H1 (cell line): ENCODE measurements at regions not wholly inside any gene's neighbourhood (a gene's known extent, or its start where the extent isn't known, plus 50 kb on each side); places are given as distances from the start of the nearest gene placed in this dataset.

Source experiments
- CTCF ChIA-PET: fragments of 300-600 bp; sonication (Branson Sonifier 250); formaldehyde crosslinking; loops from one replicate; lab custom pipeline; 2021; ENCODE audit not compliant: partially characterized antibody; lab: Charles Lee
- POLR2A ChIA-PET: fragments of 300-600 bp; sonication (Branson Sonifier 250); formaldehyde crosslinking; loops from one replicate; lab custom pipeline; 2021; ENCODE audit warnings: inconsistent platforms; ENCODE audit not compliant: partially characterized antibody; lab: Charles Lee
- DNase-seq, 2 experiments: peaks; one replicate each; pipeline versions ENCODE4 v3.0.0 to v3.0.0-alpha.2; 2010 to 2022; ENCODE audit warnings: low spot score in 2 of 2, low read depth in 1 of 2, mixed read lengths in 1 of 2
- FAIRE-seq: peaks from 2 replicates; lab custom pipeline; 2011; peaks lifted over from hg19 to GRCh38; lab: Jason Lieb, UNC
- H2AFZ ChIP-seq: 2 replicates; pipeline ENCODE4 v1.8.1; 2012; ENCODE audit warnings: low read length, inconsistent platforms
- H2AK5ac ChIP-seq: 2 replicates; pipeline ENCODE4 v1.6.1; 2013; ENCODE audit warnings: low read depth, low read length
- H2BK120ac ChIP-seq: replicated peaks from 2 replicates; pipeline ENCODE3; 2013; ENCODE audit warnings: low read depth, low read length, inconsistent platforms
- H2BK12ac ChIP-seq: 2 replicates; pipeline ENCODE4 v1.6.1; 2013; ENCODE audit warnings: low read depth, low read length
- H2BK15ac ChIP-seq: 2 replicates; pipeline ENCODE4 v1.6.1; 2013; ENCODE audit warnings: low read length
- H2BK20ac ChIP-seq: 2 replicates; pipeline ENCODE4 v1.6.1; 2013; ENCODE audit warnings: low read length
- H2BK5ac ChIP-seq: 2 replicates; pipeline ENCODE4 v1.6.1; 2013; ENCODE audit warnings: low read depth, low read length
- H3K14ac ChIP-seq: 2 replicates; pipeline ENCODE4 v1.6.1; 2013; ENCODE audit warnings: inconsistent platforms; ENCODE audit not compliant: insufficient read length
- H3K18ac ChIP-seq: 2 replicates; pipeline ENCODE4 v1.6.1; 2013; ENCODE audit warnings: low read length; ENCODE audit errors: extremely low read depth
- H3K23ac ChIP-seq: 2 replicates; pipeline ENCODE4 v1.6.1; 2013; ENCODE audit warnings: inconsistent platforms; ENCODE audit not compliant: insufficient read length
- H3K23me2 ChIP-seq: 2 replicates; pipeline ENCODE4 v1.6.1; 2013; ENCODE audit warnings: low read depth, low read length
- H3K27ac ChIP-seq: 2 replicates; pipeline ENCODE4 v1.6.1; 2011; ENCODE audit warnings: low read depth, low read length, inconsistent platforms
- H3K27me3 ChIP-seq, 4 experiments: replicated peaks in 1 of 4; 1 replicate in 1 of 4; 2 replicates in 3 of 4; pipeline versions ENCODE4 v1.6.1 to v1.8.1; 2011 to 2013; ENCODE audit warnings: low read length in 3 of 4, mild to moderate bottlenecking in 3 of 4, inconsistent platforms in 2 of 4, mixed read lengths in 2 of 4, moderate library complexity in 1 of 4; ENCODE audit not compliant: control insufficient read depth in 3 of 4, insufficient read depth in 3 of 4; ENCODE audit errors: extremely low read depth in 1 of 4
- H3K36me3 ChIP-seq, 4 experiments: 2 replicates each; pipeline versions ENCODE4 v1.6.1 to v1.8.1; 2011 to 2013; ENCODE audit warnings: mild to moderate bottlenecking in 4 of 4, low read length in 3 of 4, moderate library complexity in 2 of 4, control low read depth in 1 of 4, inconsistent platforms in 1 of 4; ENCODE audit not compliant: insufficient read depth in 4 of 4, control insufficient read depth in 2 of 4
- H3K4ac ChIP-seq: replicated peaks from 2 replicates; pipeline ENCODE3; 2013; ENCODE audit warnings: low read length, low read depth, mixed read lengths, inconsistent platforms; ENCODE audit not compliant: insufficient read length
- H3K4me1 ChIP-seq, 4 experiments: replicated peaks in 1 of 4; 1 replicate in 1 of 4; 2 replicates in 3 of 4; pipeline versions ENCODE4 v1.6.1 to v1.8.1; 2011 to 2013; ENCODE audit warnings: low read length in 3 of 4, inconsistent platforms in 2 of 4, mixed read lengths in 1 of 4; ENCODE audit not compliant: insufficient read depth in 4 of 4, control insufficient read depth in 3 of 4
- H3K4me2 ChIP-seq, 2 experiments: 2 replicates each; pipeline versions ENCODE4 v1.6.1 to v1.8.1; 2011 to 2013; ENCODE audit warnings: low read depth in 2 of 2, low read length in 2 of 2, control low read depth in 1 of 2, inconsistent platforms in 1 of 2, mild to moderate bottlenecking in 1 of 2; ENCODE audit not compliant: insufficient read depth in 1 of 2
- H3K4me3 ChIP-seq, 4 experiments: fragments of 200-600, 300-600 bp in 1 of 4; sonication (generic), shearing (Covaris generic), sonication (Bioruptor Twin) in 1 of 4; 2 replicates each; pipeline versions ENCODE4 v1.5.1 to v1.8.1; 2011 to 2016; ENCODE audit warnings: low read length in 4 of 4, low read depth in 3 of 4, control low read depth in 2 of 4, inconsistent platforms in 2 of 4, mild to moderate bottlenecking in 2 of 4, mixed read lengths in 1 of 4, moderate library complexity in 1 of 4; ENCODE audit not compliant: insufficient read depth in 2 of 4; ENCODE audit errors: extremely low read depth in 1 of 4
- H3K56ac ChIP-seq: replicated peaks from 2 replicates; pipeline ENCODE3; 2013; ENCODE audit warnings: low read depth, mild to moderate bottlenecking, mixed read lengths, low read length, inconsistent platforms; ENCODE audit not compliant: insufficient read length
- H3K79me1 ChIP-seq: 2 replicates; pipeline ENCODE4 v1.6.1; 2013; ENCODE audit warnings: low read depth, low read length, control low read depth
- H3K79me2 ChIP-seq, 2 experiments: 2 replicates each; pipeline versions ENCODE4 v1.6.1 to v1.8.1; 2012 to 2013; ENCODE audit warnings: low read length in 2 of 2, mild to moderate bottlenecking in 2 of 2, inconsistent platforms in 1 of 2; ENCODE audit not compliant: insufficient read depth in 2 of 2, control insufficient read depth in 1 of 2
- H3K9ac ChIP-seq, 4 experiments: replicated peaks in 1 of 4; 1 replicate in 1 of 4; 2 replicates in 3 of 4; pipeline versions ENCODE4 v1.6.1 to v1.8.1; 2011 to 2013; ENCODE audit warnings: low read depth in 3 of 4, low read length in 3 of 4, control low read depth in 2 of 4, mild to moderate bottlenecking in 2 of 4, moderate library complexity in 2 of 4, inconsistent platforms in 1 of 4; ENCODE audit errors: extremely low read depth in 1 of 4
- H3K9me3 ChIP-seq, 2 experiments: 2 replicates each; pipeline versions ENCODE4 v1.6.1 to v1.8.1; 2012 to 2013; ENCODE audit warnings: mild to moderate bottlenecking in 2 of 2, moderate library complexity in 2 of 2, control low read depth in 1 of 2, inconsistent platforms in 1 of 2, low read depth in 1 of 2, low read length in 1 of 2, mixed read lengths in 1 of 2; ENCODE audit not compliant: insufficient read depth in 2 of 2
- H4K20me1 ChIP-seq, 2 experiments: replicated peaks in 1 of 2; 2 replicates each; pipeline versions ENCODE3 to v1.8.1; 2011 to 2013; ENCODE audit warnings: inconsistent platforms in 2 of 2, low read length in 2 of 2, mild to moderate bottlenecking in 1 of 2; ENCODE audit not compliant: insufficient read depth in 2 of 2, control insufficient read depth in 1 of 2
- H4K5ac ChIP-seq: 2 replicates; pipeline ENCODE4 v1.6.1; 2013; ENCODE audit warnings: low read length, low read depth, mixed read lengths, inconsistent platforms; ENCODE audit not compliant: insufficient read length
- H4K8ac ChIP-seq: 2 replicates; pipeline ENCODE4 v1.8.0; 2013; ENCODE audit warnings: mild to moderate bottlenecking, moderate library complexity, low read length, inconsistent platforms; ENCODE audit not compliant: insufficient read depth; ENCODE audit errors: extremely low read depth
- H4K91ac ChIP-seq: replicated peaks from 2 replicates; pipeline ENCODE3; 2013; ENCODE audit warnings: low read length, mixed read lengths, inconsistent platforms; ENCODE audit not compliant: insufficient read length
- BCL11A ChIP-seq, 2 experiments: IDR thresholded peaks; one replicate each; pipeline ENCODE4 v1.6.1; 2011; ENCODE audit warnings: low read depth in 2 of 2, low read length in 2 of 2, mild to moderate bottlenecking in 2 of 2
- CBX8 ChIP-seq: fragments of 300-800, 300-1000 bp; sonication (generic); IDR thresholded peaks from 2 replicates; pipeline ENCODE4 v1.7.1; 2016; ENCODE audit warnings: low read depth, low read length, borderline replicate concordance
- CREB1 ChIP-seq: IDR thresholded peaks from 2 replicates; pipeline ENCODE4 v1.6.1; 2012; ENCODE audit warnings: inconsistent platforms
- CTBP2 ChIP-seq: IDR thresholded peaks from 2 replicates; pipeline ENCODE4 v1.7.0; 2011; ENCODE audit warnings: borderline replicate concordance, mild to moderate bottlenecking, moderate library complexity, mixed read lengths, low read length; ENCODE audit not compliant: insufficient read depth, insufficient read length
- EGR1 ChIP-seq: IDR thresholded peaks from 2 replicates; pipeline ENCODE4 v1.6.1; 2011; ENCODE audit warnings: low read depth, low read length, borderline replicate concordance
- EZH2 ChIP-seq: fragments of 200-600 bp; sonication (generic); IDR thresholded peaks from 2 replicates; pipeline ENCODE4 v1.7.1; 2012; ENCODE audit warnings: low read depth, mild to moderate bottlenecking, moderate library complexity, low read length, inconsistent platforms; ENCODE audit not compliant: severe bottlenecking
- FOSL1 ChIP-seq: IDR thresholded peaks from 2 replicates; pipeline ENCODE4 v1.6.1; 2011; ENCODE audit warnings: mild to moderate bottlenecking, low read depth, low read length, moderate library complexity; ENCODE audit not compliant: insufficient read depth
- GTF2F1 ChIP-seq: IDR thresholded peaks from 2 replicates; pipeline ENCODE4 v1.6.1; 2012; ENCODE audit warnings: low read depth, low read length, improper control_type of control experiment, borderline replicate concordance
- JUND ChIP-seq: IDR thresholded peaks from 2 replicates; pipeline ENCODE4 v1.6.1; 2011; ENCODE audit warnings: mild to moderate bottlenecking, improper control_type of control experiment, low read length
- KDM5A ChIP-seq: fragments of 200-600 bp; IDR thresholded peaks from 2 replicates; pipeline ENCODE4 v1.7.1; 2012; ENCODE audit warnings: mild to moderate bottlenecking, low read length, inconsistent platforms, mixed read lengths
- NANOG ChIP-seq: IDR thresholded peaks from 2 replicates; pipeline ENCODE4 v1.6.1; 2011; ENCODE audit warnings: low read length, low read depth, mild to moderate bottlenecking, inconsistent platforms; ENCODE audit not compliant: insufficient read depth, poor library complexity, severe bottlenecking
- SP1 ChIP-seq: IDR thresholded peaks from 2 replicates; pipeline ENCODE4 v1.6.1; 2011; ENCODE audit warnings: low read depth, low read length
- SP2 ChIP-seq: IDR thresholded peaks from 2 replicates; pipeline ENCODE4 v1.6.1; 2012; ENCODE audit warnings: mild to moderate bottlenecking, low read length, inconsistent platforms
- SP4 ChIP-seq: IDR thresholded peaks from 2 replicates; pipeline ENCODE4 v1.6.1; 2012; ENCODE audit warnings: low read length, inconsistent platforms
- TBP ChIP-seq: IDR thresholded peaks from 2 replicates; pipeline ENCODE4 v1.6.1; 2011; ENCODE audit warnings: low read depth, low read length, improper control_type of control experiment
- TEAD4 ChIP-seq: IDR thresholded peaks from 2 replicates; pipeline ENCODE4 v1.6.1; 2012; ENCODE audit warnings: low read depth, low read length, inconsistent platforms, mixed read lengths
- WGBS, 2 experiments: shearing (Covaris generic) in 1 of 2; methylation state at CpG; one replicate each; pipeline versions ENCODE4 v1.1.6 to v1.1.7; 2013 to 2015; ENCODE audit warnings: low lambda C conversion rate in 2 of 2, mixed read lengths in 2 of 2, inconsistent platforms in 1 of 2, low coverage in 1 of 2, missing lambda C conversion rate in 1 of 2; ENCODE audit not compliant: insufficient replicate concordance in 2 of 2, insufficient coverage in 1 of 2, insufficient read length in 1 of 2; ENCODE audit errors: extremely low coverage in 1 of 2, missing lambda C conversion rate in 1 of 2; 5-methylcytosine and 5-hydroxymethylcytosine counted together

DNA sequence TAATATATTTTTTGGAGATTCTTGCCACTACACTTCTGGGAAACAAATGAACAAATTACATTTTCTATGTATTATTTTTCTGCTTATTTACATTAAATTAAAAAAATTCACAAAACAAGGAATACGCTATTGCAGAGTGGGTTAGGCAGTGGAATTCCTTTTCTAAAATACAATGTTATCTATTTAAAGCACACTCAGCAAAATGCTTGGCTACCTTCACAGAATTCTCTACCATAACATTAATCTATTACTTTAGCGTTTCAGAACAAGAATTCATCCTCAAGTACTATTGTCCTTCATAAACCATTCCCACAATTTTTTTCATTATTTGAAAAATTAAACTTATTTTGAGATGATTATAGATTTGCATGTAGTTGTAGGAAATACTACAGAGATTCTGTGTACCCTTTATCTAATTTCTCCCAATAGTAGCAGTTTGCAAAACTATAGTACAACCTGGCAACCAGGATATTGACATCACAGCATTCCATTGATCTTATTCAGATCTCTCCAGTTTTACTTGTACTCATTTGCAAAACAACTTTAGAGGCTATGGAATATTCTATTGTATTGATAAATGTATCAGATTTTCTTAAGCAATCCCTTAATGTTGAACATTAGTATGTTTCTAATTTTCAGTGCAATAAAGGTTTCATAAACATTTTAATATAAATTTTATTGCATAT, 120.9 kb downstream of the DLEU7 start:
- Histone ChIP-seq H3K9ac (no peak overlapping the region), H3K4me1 (no peaks in the 10 kb centered on the region), H3K23ac (no peak overlapping the region), H4K91ac (no peak overlapping the region), H4K5ac (no peak overlapping the region), H3K4me2 (no peak overlapping the region), H2BK15ac (no peak overlapping the region), H3K27ac (no peak overlapping the region), H2AFZ (no peak overlapping the region), H3K56ac (no peak overlapping the region), H3K4ac (no peak overlapping the region), H2BK20ac (no peak overlapping the region), H4K20me1 (no peaks in the 10 kb centered on the region), H3K9me3 (no peaks in the 10 kb centered on the region), H3K23me2 (no peaks in the 10 kb centered on the region), H4K8ac (no peak overlapping the region), H2BK12ac (no peak overlapping the region), H2BK5ac (no peak overlapping the region), H2BK120ac (no peak overlapping the region), H3K18ac (no peak overlapping the region), H3K79me1 (no peaks in the 10 kb centered on the region), H2AK5ac (no peak overlapping the region), H3K36me3 (no peaks in the 10 kb centered on the region), H3K14ac (no peak overlapping the region), H3K27me3 (no peaks in the 10 kb centered on the region), H3K79me2 (no peaks in the 10 kb centered on the region), H3K4me3 (no peak overlapping the region)
- ChIA-PET CTCF (no interaction called here), POLR2A (no interaction called here)
- 82 to 100% methylated on average over 1 to 2 of the region's 2 CpGs for WGBS, 2 experiments
- DNase-seq (no peak), FAIRE-seq (no peak)
- TF ChIP-seq EGR1 = no peak
- TF ChIP-seq SP1 = no peak
- TF ChIP-seq SP4 = no peak
- TF ChIP-seq NANOG = no peak
- TF ChIP-seq CREB1 = no peak
- no peak for TF ChIP-seq EZH2
- no peak for TF ChIP-seq GTF2F1
- no peak for TF ChIP-seq TEAD4
- no peak for TF ChIP-seq CBX8
- no peak for TF ChIP-seq FOSL1
- no peak for TF ChIP-seq CTBP2
- no peak for TF ChIP-seq SP2
- no peak for TF ChIP-seq KDM5A
- no peak for TF ChIP-seq TBP
- no peak for TF ChIP-seq JUND
- TF ChIP-seq BCL11A (IDR thresholded peaks at IDR 0.05; ENCODE audit: low read depth in 2 of 2, low read length in 2 of 2) = no peak
